GM21423 (cell line): ENCODE measurements at regions not wholly inside any gene's neighbourhood (a gene's known extent, or its start where the extent isn't known, plus 50 kb on each side); places are given as distances from the start of the nearest gene placed in this dataset.
A peak's percentile ranks its signal among the peaks of the same experiment; 100 is the strongest.

Experiments
- ATAC-seq: cut with Tn5 transposase; IDR thresholded peaks from one replicate; pipeline ENCODE4 v1.9.1; 2021; ENCODE audit warnings: mild to moderate bottlenecking, moderate library complexity; ENCODE audit not compliant: unreplicated experiment

DNA sequence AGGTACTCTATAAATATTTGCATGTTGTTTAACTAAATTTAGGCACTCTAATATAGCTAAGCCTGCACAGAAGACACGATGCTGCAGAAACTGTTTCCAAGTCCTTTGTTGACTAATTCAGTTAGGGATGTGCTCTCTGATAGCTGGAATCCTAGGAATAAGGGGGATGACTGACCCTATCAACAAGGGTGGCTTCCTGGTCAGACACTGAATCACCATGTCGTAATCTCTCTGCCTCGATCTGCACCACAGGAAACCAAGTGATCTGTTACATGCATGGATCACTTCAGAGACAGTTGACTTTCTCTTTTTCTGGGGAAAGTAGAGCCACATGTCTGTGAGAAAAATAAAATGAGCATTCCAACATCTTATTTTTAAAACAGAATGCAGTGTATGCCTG is 169.1 kb downstream of the GUCY2F start:
- ATAC-seq: no peak

DNA sequence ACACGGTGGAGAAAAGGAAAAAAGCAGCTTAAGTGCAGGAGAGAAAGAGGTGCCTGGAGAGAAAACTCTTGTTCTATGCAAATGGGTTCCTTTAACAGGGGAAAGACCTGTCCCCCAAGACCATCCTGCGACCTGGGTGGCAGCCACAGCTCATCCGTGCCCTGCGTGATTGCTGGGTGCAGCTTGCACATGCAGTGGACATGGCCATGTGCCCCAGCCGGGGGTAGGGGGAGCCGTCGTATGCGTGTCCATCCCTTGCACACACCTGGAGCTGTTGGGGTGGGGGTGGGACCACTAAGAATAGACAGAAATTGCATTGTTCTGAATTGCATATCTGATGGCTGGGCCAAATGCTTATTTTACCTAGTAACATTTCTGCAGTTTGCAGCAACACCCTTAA is 171.9 kb downstream of the GUCY2F start:
- ATAC-seq: no peak

DNA sequence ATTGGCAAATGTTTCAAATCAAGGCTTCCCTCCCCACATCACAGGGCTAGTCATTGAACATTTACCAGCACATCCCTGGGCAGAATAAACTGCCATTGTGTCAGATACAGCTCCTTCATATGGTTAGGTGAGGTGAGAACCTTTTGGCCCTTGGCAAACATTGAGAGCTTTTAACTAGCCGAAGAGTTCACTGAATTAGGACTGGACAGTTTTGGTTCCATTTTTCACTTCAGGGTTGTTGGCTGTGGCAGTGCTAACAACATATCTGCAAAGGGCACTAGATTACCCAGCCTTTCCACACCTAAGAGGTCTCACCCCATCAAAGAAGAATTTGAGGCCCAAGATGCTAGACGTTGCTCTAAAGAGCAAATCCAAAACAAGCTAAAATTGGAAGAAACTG is 180.7 kb downstream of the GUCY2F start:
- no peak for ATAC-seq

DNA sequence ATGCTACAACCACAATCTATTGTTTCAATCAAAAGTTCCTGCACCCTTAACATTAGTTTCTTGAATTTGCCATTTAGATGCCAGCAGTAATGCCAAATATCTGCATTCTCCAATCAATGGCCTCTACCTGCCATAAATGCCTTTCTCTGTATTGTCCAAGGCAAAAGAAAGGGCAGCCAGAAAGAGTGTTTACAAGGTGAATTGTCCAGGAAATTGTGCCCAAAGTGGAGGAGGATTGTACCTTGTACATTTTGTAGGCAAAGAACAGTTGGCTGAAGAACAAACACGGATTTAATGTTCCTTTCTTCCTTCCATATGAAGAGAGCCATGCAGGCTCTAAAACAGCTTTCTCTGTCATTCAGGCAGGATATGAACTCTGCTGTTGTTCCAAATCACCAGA is 181.5 kb downstream of the GUCY2F start:
- ATAC-seq: no peak

DNA sequence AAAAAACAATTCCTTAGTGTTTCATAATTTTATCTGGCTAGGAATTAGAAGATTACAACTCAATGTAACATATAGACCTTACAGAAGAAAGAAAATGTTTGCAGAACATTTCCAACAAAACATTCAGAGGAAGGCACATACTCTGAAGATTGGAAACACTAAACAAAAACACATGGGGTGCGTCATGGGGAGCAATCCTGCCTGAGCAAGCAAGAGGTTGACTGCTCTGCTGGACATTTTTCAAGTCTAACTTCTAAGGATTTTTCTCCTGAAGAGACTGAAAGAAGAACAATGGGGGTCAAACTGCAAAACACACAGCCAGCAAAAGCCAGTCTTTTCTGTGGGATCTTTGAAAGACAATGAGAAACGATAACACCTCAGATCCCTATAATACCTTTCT is 182.8 kb downstream of the GUCY2F start:
- no peak for ATAC-seq

DNA sequence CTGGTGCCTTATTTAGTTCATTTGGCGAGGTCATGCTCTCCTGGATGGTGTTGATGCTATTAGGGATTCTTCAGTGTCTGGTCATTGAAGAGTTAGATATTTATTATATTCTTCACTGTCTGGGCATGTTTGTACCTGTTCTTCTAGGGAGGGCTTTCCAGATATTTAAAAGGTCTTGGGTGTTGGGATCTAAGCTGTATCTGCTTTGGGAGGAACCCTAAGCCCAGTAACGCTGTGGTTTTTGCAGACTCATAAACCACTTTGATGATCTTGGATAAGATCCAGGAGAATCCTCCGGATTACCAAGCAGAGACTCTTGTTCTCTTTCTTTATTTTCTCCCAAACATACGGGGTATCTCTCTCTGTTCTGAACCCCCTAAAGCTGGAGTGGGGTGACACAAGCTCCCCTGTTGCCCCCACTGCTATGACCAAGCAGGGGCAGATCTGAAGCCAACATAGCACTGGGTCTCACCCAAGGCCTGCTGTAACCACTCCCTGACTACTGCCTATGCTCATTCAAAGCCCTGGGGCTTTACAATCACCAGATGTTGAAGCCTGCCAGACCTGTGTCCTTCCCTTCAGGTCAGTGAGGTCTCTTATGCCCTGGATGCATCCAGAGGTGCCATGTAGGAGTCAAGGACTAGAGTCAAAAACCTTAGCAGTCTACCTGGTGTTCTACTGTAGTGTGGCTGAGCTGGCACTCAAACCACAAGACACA is 187.6 kb downstream of the GUCY2F start:
- no peak for ATAC-seq

DNA sequence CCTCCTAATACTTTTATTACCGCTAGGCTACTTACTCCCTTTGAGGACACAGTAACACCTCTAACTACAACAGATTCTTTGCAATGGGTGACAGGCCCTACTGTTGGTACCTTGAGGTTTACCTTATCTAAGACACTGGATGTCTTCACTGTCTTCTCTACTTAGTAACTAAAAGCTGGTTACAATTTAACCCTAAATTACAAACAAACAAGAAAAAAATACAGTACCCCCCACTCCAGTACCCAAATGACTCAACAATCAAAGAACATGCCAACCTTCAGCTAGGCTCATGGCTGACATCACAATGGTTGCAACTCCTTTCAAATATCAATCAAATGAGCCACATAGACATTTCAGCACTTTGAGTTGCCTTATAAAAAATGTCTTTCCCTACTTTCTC is 198.0 kb downstream of the GUCY2F start:
- peak; percentile 40 for ATAC-seq

DNA sequence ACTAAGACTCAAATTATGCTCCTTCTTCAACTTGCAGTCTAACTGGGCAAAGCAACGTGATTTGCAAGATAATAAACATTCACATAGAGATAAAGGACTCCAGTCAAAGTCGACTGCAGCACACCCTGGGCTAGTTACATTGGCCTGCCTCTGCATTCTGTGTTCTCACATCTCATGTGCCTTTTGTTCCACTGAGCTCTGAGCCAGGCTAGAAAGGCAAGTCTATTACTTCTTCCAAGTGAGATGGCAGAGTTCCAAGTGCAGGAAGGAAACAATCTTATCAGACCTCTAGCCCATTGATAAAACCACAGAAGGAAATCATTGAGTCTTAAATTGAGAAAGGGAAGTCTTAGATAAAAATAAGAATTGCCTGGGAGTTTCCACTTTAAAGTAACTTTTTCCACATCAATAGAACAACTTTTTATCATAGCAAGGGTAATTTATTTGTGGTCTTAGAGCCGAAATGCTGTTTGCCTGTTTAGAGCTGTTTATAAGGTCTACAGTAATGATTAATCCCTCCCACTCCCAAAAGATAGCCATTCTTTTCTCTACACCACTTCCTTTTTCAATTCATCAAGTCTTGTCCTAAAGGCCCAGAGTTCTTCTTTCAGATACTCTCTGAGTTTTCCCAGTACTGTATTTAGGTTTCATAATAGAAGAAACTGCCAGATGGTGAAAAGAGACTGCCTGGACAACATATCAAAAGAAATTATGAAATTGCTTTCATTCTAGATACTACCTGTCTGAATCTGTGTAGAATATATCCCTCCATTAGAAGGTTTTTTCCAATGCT is 200.2 kb downstream of the GUCY2F start:
- peak; percentile 62 for ATAC-seq

DNA sequence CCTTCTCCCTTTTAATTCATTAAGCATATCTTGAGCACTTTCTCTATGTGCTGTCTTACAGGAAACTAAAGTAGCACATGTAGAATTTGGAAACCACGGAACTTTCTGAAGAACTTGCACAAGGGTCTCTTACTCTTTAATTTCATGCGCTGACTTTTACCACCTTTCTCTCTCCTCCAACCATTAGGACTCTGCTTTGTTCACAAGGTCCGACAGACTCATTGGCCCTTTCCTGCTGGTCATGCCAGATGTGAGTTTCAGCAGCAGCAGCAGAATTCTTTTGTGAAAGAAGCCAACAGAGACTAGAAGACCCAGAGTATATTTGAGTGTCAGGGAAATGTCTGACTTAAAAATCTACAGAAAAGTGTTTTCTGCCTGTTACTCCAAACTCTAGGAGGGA is 207.1 kb downstream of the GUCY2F start:
- no peak for ATAC-seq

DNA sequence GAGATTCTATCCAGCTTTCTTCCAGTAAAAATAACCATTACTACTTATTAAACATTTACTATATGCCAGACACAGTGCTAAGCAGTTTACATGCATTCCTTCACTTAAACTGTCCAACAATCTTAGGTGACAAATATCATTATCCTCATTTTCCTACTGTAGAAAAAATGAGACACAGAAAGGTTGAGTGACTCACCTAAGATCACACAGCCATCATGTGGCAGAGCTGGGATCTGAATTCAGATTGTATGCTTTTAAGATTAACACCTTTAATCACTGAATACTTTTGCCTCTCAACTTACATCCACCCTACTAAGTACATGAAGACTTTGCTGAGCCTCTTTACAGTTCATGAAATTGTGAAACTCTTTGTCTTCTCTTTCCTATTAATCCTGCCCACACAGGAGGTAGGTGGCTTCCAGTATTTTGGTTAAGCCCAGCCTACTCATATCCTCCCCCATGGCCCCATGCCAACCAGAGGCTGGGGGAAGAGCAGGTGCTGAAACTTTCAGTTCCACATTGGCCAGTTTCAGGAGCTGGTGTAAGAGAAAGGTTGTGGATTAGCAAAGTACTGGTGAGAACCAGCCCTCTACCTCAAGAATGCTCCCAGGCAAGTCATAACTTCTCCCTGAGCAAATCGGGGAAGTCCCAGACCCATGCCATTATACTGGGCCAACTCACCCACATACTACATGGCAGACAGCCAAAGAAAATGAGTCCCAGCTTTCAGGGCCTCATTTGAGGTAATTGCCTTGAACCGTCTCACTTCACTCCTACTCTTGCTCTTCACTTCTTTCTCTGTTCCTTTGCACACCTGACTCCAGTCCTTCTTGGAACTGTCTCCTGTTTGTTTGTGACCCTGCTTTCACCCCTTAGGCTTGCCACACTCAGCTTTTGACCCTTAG is 211.1 kb downstream of the GUCY2F start:
- ATAC-seq: peak; percentile 94

DNA sequence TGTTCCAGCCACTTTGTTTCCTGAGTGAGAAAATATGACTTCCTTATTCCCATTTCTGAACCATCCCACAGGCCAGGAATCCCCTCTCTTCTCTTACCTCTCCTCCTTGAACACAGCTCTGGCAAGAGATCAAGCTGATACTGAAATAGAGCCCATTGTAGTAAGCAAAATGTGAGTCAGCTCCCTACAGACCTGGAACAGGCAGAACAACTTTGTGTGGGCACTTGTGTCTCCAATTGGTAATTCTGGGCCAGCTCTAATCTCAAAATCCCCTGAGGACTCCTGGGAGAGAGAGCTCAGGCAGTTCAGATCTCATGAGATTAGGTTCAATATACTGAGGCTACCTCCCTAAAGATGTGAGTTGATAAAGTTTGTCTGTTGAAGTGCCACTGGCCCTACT is 213.5 kb downstream of the GUCY2F start:
- no peak for ATAC-seq

DNA sequence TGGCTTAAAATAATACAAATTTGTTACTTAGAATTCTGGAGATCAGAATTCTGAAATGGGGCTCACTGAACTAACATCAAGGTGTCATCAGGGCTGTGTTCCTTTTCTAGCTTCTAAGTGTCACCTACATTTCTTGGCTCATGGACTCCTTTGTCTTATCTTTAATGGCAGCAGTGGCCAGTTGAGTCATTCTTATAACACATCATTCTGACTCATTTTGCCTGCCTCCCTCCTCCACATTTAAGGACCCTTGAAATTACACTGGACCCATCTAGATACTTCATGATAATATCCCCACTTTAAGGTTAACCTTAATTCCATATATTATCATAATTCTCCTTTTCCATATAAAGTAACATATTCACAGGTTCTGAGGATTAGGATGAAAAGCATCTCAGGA is 215.9 kb downstream of the GUCY2F start:
- no peak for ATAC-seq

DNA sequence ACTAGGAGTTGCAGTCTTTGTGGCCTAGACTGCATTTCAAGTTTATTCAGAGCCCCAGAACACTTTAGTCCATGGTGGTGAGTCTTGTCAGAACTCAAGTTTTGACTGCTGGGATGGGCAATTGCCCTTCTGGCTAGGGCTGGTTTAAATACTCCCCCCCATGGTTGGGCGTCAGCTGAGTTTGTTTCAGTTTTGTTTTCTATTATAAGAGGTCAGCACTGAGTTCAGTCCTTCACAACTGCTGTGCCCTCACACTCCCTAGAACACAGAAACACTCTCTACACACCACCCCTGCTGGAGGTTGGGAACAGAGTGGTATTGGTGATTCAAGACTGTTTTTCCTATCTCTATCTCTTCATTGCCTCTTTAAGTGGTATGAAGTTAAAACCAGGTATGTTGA is 217.0 kb downstream of the GUCY2F start:
- peak; percentile 43 for ATAC-seq

DNA sequence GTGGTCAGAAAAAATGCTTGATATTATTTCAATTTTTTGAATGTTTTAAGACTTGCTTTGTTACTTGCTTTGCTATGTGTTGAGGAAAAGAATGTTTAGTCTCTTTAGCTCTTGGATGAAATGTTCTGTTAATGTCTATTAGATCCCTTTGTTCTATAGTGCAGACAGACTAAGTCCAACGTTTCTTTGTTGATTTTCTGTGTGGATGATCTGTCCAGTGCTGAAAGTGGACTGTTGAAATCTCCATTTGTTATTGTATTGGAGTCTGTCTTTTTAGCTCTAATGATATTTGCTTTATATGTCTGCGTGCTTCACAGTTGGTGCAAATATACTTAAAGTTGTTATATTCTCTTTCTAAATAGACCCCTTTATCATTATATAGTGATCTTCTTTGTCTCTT is 220.6 kb downstream of the GUCY2F start:
- ATAC-seq: no peak

DNA sequence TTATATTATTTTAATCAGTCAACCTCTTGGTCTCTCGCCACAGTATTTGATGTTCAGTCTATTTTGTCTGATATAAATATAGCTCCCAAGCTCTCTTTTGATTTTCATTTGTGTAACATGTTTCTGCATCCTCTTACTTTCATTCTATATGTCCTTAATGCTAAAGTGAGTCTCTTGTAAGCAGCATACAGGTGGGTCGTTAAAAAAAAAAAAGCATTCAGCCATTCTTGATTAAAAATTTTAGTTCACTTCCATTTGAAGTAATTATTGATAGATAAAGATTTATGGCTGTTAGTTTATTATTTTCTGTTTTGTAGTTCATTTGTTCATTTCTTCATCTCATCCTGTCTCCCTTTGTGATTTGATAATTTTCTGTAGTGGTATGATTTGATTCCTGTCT is 229.1 kb downstream of the GUCY2F start:
- ATAC-seq: no peak

DNA sequence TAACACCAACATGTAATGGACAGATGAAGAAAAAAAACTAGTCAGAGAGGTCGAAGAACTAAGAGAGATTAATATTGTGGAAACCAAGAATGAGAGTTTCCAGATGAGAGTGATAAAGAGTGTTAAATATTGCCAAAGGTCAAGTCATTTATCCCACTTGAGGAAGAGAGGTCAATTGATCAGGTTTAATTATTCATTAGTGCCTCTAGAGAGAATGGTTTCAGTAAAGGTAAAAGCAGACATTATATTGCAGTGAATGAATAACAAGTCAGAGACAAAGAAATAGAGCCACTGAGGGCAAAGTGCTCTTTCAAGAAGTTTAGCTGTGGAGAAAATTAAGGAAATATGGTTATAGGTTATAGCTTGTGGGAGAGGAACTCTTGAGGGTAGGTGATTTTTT is 263.1 kb downstream of the GUCY2F start:
- peak; percentile 63 for ATAC-seq

DNA sequence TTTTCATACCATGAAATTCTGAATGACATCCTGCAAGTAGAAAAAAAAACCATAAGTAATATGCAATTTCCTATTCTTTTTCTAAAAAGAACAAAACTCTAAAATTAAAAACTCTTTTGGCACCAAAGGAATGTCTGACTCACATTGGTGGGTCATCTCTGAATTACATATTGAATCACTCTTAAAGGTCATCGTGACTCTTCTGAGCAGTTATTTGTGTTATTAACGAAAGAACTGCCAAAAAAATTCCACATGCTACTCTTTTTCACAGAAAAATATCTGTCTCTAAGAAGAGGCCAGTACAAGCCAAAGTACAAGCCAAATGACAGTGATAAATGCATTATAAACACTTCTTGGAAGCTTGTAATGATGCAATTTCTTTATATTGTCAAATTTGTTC is 282.2 kb downstream of the GUCY2F start:
- no peak for ATAC-seq

DNA sequence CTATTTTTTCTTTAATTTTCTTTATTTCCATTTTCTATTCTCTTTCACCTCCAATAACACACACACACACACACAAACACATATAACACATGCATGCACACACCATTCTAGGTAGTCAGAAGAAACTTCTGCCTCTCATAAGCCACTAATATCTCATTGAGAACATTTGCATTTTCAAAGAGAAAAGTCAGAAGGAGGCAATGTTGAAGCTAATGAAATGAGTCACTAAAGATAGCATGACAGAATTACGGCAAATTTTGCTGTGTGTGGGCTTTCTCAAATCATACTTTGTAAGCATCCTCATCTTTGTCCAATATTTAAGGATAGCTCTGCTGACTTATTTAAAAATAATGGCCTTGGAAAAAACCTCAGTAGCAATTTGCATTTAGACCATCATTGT is 291.3 kb downstream of the GUCY2F start:
- no peak for ATAC-seq

DNA sequence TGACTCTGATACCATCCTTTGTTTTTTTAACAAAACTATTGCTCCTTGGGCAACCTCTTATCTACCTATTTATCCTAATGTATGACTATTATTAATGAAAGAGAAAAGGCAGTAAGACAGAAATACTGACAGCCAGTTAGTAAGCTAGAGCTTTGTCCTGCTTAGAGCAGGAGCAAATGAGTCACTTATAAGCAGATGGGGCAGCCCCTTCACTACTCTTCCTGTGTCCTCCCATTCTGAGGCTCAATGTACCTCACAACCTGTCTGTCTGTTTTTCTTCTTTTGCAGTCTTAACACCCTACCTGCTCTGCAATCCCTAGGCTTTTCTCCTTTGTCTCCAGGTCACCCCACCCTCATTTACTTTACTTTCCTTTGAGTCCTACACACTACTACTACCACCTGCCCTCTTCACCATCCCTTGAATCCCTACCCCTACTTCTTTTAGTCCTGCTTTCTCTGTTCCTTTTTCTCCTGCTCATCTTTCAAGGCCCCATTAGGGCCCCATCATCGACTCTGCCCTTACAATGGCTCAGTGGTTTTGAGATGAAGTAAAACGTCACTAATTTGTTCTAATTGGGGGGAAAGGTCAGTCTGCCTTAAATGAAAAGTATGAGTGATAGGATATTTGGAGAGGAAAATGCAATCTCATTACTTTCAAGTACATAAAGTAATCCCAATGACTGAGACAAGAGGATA is 294.3 kb downstream of the GUCY2F start:
- peak; percentile 89 for ATAC-seq

DNA sequence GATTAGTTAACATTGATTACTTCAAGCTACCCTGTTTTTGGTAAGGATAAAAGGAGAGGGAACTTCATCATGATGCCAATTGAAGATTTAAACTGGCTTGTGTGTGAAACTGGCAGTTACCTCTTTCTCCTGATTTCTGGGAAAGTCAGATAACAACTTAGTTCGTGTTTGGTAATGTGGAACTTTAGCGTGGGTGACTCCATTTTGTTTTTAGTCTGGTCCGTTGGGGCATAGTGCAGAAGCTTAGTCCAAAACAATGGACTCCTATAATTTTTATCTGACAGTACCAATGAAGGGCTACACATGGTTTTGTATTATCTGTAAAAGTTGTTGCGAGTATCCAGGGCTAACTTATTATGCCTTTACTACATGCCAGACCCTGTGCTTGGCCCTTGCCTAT is 294.9 kb downstream of the GUCY2F start:
- ATAC-seq: no peak
